ENCODE measurements at regions not wholly inside any gene's neighbourhood (a gene's known extent, or its start where the extent isn't known, plus 50 kb on each side); places are given as distances from the start of the nearest gene placed in this dataset.
"Not testable (repeated sequence)": the region's sequence is repeated elsewhere in the genome, so short reads cannot be mapped to it uniquely, and the experiment has no call there.

DNA sequence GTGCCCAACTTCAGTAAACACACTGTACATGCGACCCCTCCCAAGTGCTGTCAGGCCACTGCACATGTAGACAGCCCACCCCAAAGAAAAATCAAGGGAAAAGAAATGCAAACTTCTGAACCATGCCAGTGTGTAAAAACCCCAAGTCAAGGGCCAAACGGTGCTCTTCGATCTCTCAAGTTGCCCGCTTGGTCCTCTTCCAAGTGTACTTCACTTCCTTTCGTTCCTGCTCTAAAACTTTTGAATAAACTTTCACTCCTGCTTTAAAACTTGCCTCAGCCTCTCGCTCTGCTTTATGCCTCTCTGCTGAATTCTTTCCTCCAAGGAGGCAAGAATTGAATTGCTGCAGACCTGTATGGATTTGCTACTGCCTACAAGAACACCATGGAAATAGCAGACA, 600.7 kb downstream of the KCTD12 start:
- Mint-ChIP-seq H3K27me3 (ENCODE audit: low read depth) (no peaks in the 10 kb centered on the region), H3K27ac (no peak overlapping the region; a peak in 1 of 7 replicates), H3K36me3 (ENCODE audit: insufficient read depth in 1 of 3, low read depth in 3 of 3) (peaks cover 0 to 12% (median 5%) of the 10 kb centered on the region in 3 experiments; a peak in 5 of 7 replicates), H3K9me3 (peaks cover 6 to 12% of the 10 kb centered on the region in 2 experiments; a peak in 4 of 5 replicates), H3K4me3 (no peak overlapping the region), H3K4me1 (peaks cover 16 to 18% of the 10 kb centered on the region in 2 experiments)
- H2AFZ ChIP-seq (ENCODE audit: low read length) = no peak overlapping the region
- no peak overlapping the region for H2BK20ac ChIP-seq (ENCODE audit: low read depth, low read length, poor library complexity, severe bottlenecking)
- H3T11ph ChIP-seq (ENCODE audit: low read length) = no peak overlapping the region
- WGBS (ENCODE audit: extremely low coverage, insufficient read length, low lambda C conversion rate) = no CpG with 5 or more reads among the region's 6 CpGs
- no peaks in the 10 kb centered on the region for H3K27me3 ChIP-seq (ENCODE audit: insufficient read depth, low read length)
- H4K91ac ChIP-seq (ENCODE audit: insufficient read length, low read depth, low read length) = no peak overlapping the region
- no peak overlapping the region for H2BK120ac ChIP-seq (ENCODE audit: low read depth, low read length, poor library complexity, severe bottlenecking)
- H3K18ac ChIP-seq (ENCODE audit: insufficient read length, low read depth, low read length) = no peak overlapping the region
- no peak overlapping the region for H2BK12ac ChIP-seq (ENCODE audit: insufficient read length, low read depth, low read length)
- H3K56ac ChIP-seq (ENCODE audit: insufficient read length, low read depth, low read length) = no peak overlapping the region
- H3K14ac ChIP-seq (ENCODE audit: insufficient read depth, low read length) = no peak overlapping the region
- no peak overlapping the region for H3K4me2 ChIP-seq (ENCODE audit: insufficient read depth, insufficient read length, low read length)
- H3K4me1 ChIP-seq (ENCODE audit: insufficient read depth, low read length) = no peaks in the 10 kb centered on the region; the same call in 1 of the 2 replicates
- H2BK5ac ChIP-seq (ENCODE audit: insufficient read length, low read length) = no peak overlapping the region
- H3K27ac ChIP-seq (ENCODE audit: insufficient read length, low read depth, low read length) = no peak overlapping the region
- no peak for TF ChIP-seq CTCF (conservative IDR thresholded peaks at IDR 0.05)
- no peak overlapping the region for H3K9ac ChIP-seq (ENCODE audit: extremely low read depth, insufficient read length, low read length)
- H4K5ac ChIP-seq (ENCODE audit: insufficient read length, low read depth, low read length) = no peak overlapping the region
- H3K23me2 ChIP-seq (ENCODE audit: insufficient read length, low read depth, low read length, poor library complexity, severe bottlenecking) = no peaks in the 10 kb centered on the region
- no peak overlapping the region for H2BK15ac ChIP-seq (ENCODE audit: low read depth, low read length)
- H4K8ac ChIP-seq (replicated peaks; ENCODE audit: insufficient read length, low read depth, low read length) = no peak overlapping the region
- DNase-seq = no peak
- no peak overlapping the region for H3K23ac ChIP-seq (ENCODE audit: insufficient read length, low read depth, low read length)
- no peaks in the 10 kb centered on the region for H3K9me3 ChIP-seq (ENCODE audit: control insufficient read depth, low read depth, low read length)
- no peaks in the 10 kb centered on the region for H4K20me1 ChIP-seq (ENCODE audit: control insufficient read depth, insufficient read depth, insufficient read length)
- no peaks in the 10 kb centered on the region for H3K79me1 ChIP-seq (ENCODE audit: insufficient read depth, low read depth, low read length, poor library complexity, severe bottlenecking)
- H2AK5ac ChIP-seq (ENCODE audit: insufficient read length, low read length) = no peak overlapping the region
- no peaks in the 10 kb centered on the region for H3K79me2 ChIP-seq (ENCODE audit: insufficient read depth, low read length)
- no peak overlapping the region for H3K4ac ChIP-seq (ENCODE audit: low read depth, low read length)

- not testable (repeated sequence) for H4K5ac ChIP-seq (ENCODE audit: insufficient read length, low read depth, low read length); H3K27ac ChIP-seq (ENCODE audit: insufficient read length, low read depth, low read length); H3K9ac ChIP-seq (ENCODE audit: extremely low read depth, insufficient read length, low read length); H3T11ph ChIP-seq (ENCODE audit: low read length); H3K4me3 Mint-ChIP-seq; H3K4me2 ChIP-seq (ENCODE audit: insufficient read depth, insufficient read length, low read length); H3K4me1 Mint-ChIP-seq; H3K79me1 ChIP-seq (ENCODE audit: insufficient read depth, low read depth, low read length, poor library complexity, severe bottlenecking); H3K18ac ChIP-seq (ENCODE audit: insufficient read length, low read depth, low read length); H2BK12ac ChIP-seq (ENCODE audit: insufficient read length, low read depth, low read length); H2AK5ac ChIP-seq (ENCODE audit: insufficient read length, low read length); H3K4ac ChIP-seq (ENCODE audit: low read depth, low read length); H3K14ac ChIP-seq (ENCODE audit: insufficient read depth, low read length); H3K4me1 ChIP-seq (ENCODE audit: insufficient read depth, low read length); H2BK15ac ChIP-seq (ENCODE audit: low read depth, low read length); H3K36me3 Mint-ChIP-seq (ENCODE audit: insufficient read depth in 1 of 3, low read depth in 3 of 3); H4K8ac ChIP-seq (replicated peaks; ENCODE audit: insufficient read length, low read depth, low read length); H3K27ac Mint-ChIP-seq; H2AFZ ChIP-seq (ENCODE audit: low read length); H3K23ac ChIP-seq (ENCODE audit: insufficient read length, low read depth, low read length); H3K27me3 ChIP-seq (ENCODE audit: insufficient read depth, low read length); H4K20me1 ChIP-seq (ENCODE audit: control insufficient read depth, insufficient read depth, insufficient read length); H2BK5ac ChIP-seq (ENCODE audit: insufficient read length, low read length); H3K23me2 ChIP-seq (ENCODE audit: insufficient read length, low read depth, low read length, poor library complexity, severe bottlenecking); H3K56ac ChIP-seq (ENCODE audit: insufficient read length, low read depth, low read length); H2BK20ac ChIP-seq (ENCODE audit: low read depth, low read length, poor library complexity, severe bottlenecking); H3K9me3 Mint-ChIP-seq; H3K9me3 ChIP-seq (ENCODE audit: control insufficient read depth, low read depth, low read length); DNase-seq; H3K27me3 Mint-ChIP-seq (ENCODE audit: low read depth); H3K79me2 ChIP-seq (ENCODE audit: insufficient read depth, low read length); H4K91ac ChIP-seq (ENCODE audit: insufficient read length, low read depth, low read length); H2BK120ac ChIP-seq (ENCODE audit: low read depth, low read length, poor library complexity, severe bottlenecking)
- no CpG with 5 or more reads among the region's 1 CpG for WGBS (ENCODE audit: extremely low coverage, insufficient read length, low lambda C conversion rate)
Observed at GRCh38 chr13:76279766-76280165, 606.4 kb downstream of the KCTD12 start.
